Fibroblast of peridontal ligament (primary cell): ENCODE measurements at regions not wholly inside any gene's neighbourhood (a gene's known extent, or its start where the extent isn't known, plus 50 kb on each side); places are given as distances from the start of the nearest gene placed in this dataset.

ENCODE experiments used
- DNase-seq: peaks from one replicate; pipeline ENCODE4 v3.0.0-alpha.2; 2010; ENCODE audit errors: extremely low read depth

DNA sequence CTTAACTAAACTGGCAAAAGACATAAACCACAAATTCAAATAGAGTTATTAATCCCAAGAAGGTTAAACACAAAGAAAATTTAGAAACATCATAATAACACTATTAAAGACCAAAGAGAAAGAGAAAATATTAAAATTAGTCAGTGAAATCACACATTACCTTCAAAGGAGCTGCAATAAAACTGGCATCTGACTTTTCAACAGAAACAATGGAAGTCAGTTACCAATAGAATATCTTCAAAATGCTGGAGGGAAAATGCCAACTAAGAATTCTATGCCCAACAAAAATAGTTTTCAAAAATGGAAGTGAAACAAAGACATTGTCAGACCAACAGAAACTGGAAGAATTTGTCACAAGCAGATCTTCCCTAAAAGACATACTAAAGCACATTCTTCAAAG is 68.7 kb upstream of the RNF7 start:
- no peak for DNase-seq

- DNase-seq = no peak
Measured at GRCh38 chr3:141677701-141678100, 60.4 kb upstream of the RNF7 start.

GRCh38 chr3:141680620-141681389 is 57.3 kb upstream of the RNF7 start:
- DNase-seq = no peak

DNA sequence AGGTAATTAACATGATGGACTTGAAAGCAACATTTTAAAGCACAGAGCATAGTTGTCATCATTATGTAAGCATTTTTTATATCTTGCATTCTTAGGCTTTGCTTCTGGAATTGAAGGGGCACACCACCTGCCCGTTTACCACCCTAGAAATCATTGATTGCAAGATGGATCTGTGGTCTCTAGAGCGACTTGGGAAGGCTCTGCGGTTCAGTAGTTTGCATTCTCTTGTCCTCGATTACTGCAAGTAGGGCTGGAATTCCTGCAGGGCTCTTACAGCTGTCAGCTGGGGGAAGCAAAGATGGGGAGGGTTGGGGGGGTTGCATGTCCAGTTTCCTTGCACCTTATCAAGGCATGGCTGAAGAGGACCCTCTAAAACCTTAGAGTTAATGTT is 56.7 kb upstream of the RNF7 start:
- no peak for DNase-seq

- no peak for DNase-seq
Measured at GRCh38 chr3:141682007-141682406, 56.1 kb upstream of the RNF7 start.

GRCh38 chr3:141682921-141683320 is 55.2 kb upstream of the RNF7 start:
- DNase-seq = no peak

DNA sequence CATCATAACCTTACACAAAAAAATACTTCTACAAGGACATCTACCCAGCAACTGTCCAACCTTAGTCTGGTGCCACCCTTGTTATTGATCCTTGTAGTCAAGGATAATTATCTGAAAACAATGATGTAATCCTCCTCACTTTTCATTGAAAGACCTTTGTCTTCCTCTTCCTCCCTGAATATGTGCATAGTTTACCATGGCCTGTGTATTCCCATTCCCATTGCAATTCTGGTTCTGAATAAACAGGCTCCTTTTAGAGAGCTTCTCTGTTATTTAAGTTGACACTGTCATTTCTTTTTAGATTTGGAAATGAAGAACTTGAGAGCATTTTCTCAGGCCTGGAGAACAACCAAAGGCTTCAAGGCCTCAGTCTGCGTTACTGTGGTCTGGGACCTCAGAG is 53.3 kb upstream of the RNF7 start:
- DNase-seq = no peak

GRCh38 chr3:141686466-141687291 is 51.4 kb upstream of the RNF7 start:
- peak; percentile 82 for DNase-seq
